ENCODE measurements at regions not wholly inside any gene's neighbourhood (a gene's known extent, or its start where the extent isn't known, plus 50 kb on each side); places are given as distances from the start of the nearest gene placed in this dataset.
"Not testable (repeated sequence)": the region's sequence is repeated elsewhere in the genome, so short reads cannot be mapped to it uniquely, and the experiment has no call there.

GRCh38 chr4:11857881-11858280 lies 429.2 kb upstream of the HS3ST1 start:
- Mint-ChIP-seq H3K27me3 (ENCODE audit: low read depth) (no peaks in the 10 kb centered on the region), H3K4me3 (no peak overlapping the region), H3K4me1 (ENCODE audit: low read depth) (no peaks in the 10 kb centered on the region), H3K36me3 (ENCODE audit: low read depth) (no peaks in the 10 kb centered on the region), H3K9me3 (ENCODE audit: insufficient read depth) (peaks cover 1% of the 10 kb centered on the region), H3K27ac (no peak overlapping the region)
- ATAC-seq (no peak), DNase-seq (no peak)
- ChIA-PET CTCF (no interaction called here), POLR2A (no interaction called here)

- no peaks in the 10 kb centered on the region for H3K27me3 Mint-ChIP-seq (ENCODE audit: low read depth)
- no peak for ATAC-seq
- ChIA-PET CTCF (no interaction called here), POLR2A (no interaction called here)
- no peaks in the 10 kb centered on the region for H3K9me3 Mint-ChIP-seq (ENCODE audit: insufficient read depth)
- no peak for DNase-seq
- H3K4me3 Mint-ChIP-seq = no peak overlapping the region
- no peak overlapping the region for H3K27ac Mint-ChIP-seq
- H3K36me3 Mint-ChIP-seq (ENCODE audit: low read depth) = no peaks in the 10 kb centered on the region
- H3K4me1 Mint-ChIP-seq (ENCODE audit: low read depth) = no peaks in the 10 kb centered on the region
Observed at GRCh38 chr4:11847167-11847566, 418.5 kb upstream of the HS3ST1 start.

- no peak overlapping the region for H3K4me3 Mint-ChIP-seq
- no peak overlapping the region for H3K27ac Mint-ChIP-seq
- no peaks in the 10 kb centered on the region for H3K9me3 Mint-ChIP-seq (ENCODE audit: insufficient read depth)
- ATAC-seq (no peak), DNase-seq (no peak)
- H3K36me3 Mint-ChIP-seq (ENCODE audit: low read depth) = no peaks in the 10 kb centered on the region
- CTCF ChIA-PET = no interaction called here
- no peaks in the 10 kb centered on the region for H3K27me3 Mint-ChIP-seq (ENCODE audit: low read depth)
- POLR2A ChIA-PET = no interaction called here
- H3K4me1 Mint-ChIP-seq (ENCODE audit: low read depth) = no peaks in the 10 kb centered on the region
Observed at GRCh38 chr4:11843927-11844326, 415.2 kb upstream of the HS3ST1 start.

GRCh38 chr4:11843340-11843739 lies 414.6 kb upstream of the HS3ST1 start:
- ATAC-seq = no peak

GRCh38 chr4:11842620-11843263 lies 414.0 kb upstream of the HS3ST1 start:
- CTCF ChIA-PET = no interaction called here
- ATAC-seq (no peak), DNase-seq (no peak)
- H3K36me3 Mint-ChIP-seq (ENCODE audit: low read depth) = no peaks in the 10 kb centered on the region
- no peaks in the 10 kb centered on the region for H3K9me3 Mint-ChIP-seq (ENCODE audit: insufficient read depth)
- no peaks in the 10 kb centered on the region for H3K27me3 Mint-ChIP-seq (ENCODE audit: low read depth)
- H3K27ac Mint-ChIP-seq = no peak overlapping the region
- POLR2A ChIA-PET = no interaction called here
- H3K4me1 Mint-ChIP-seq (ENCODE audit: low read depth) = no peaks in the 10 kb centered on the region
- H3K4me3 Mint-ChIP-seq = no peak overlapping the region

More at GRCh38 chr4:11843340-11843739, 414.6 kb upstream of the HS3ST1 start:
- Mint-ChIP-seq H3K9me3 (ENCODE audit: insufficient read depth) (no peaks in the 10 kb centered on the region), H3K4me1 (ENCODE audit: low read depth) (no peaks in the 10 kb centered on the region), H3K4me3 (no peak overlapping the region), H3K36me3 (ENCODE audit: low read depth) (no peaks in the 10 kb centered on the region), H3K27me3 (ENCODE audit: low read depth) (no peaks in the 10 kb centered on the region), H3K27ac (no peak overlapping the region)
- no peak for DNase-seq
- ChIA-PET CTCF (no interaction called here), POLR2A (no interaction called here)

- DNase-seq (no peak), ATAC-seq (no peak)
- CTCF ChIA-PET = no interaction called here
- POLR2A ChIA-PET = no interaction called here
- H3K9me3 Mint-ChIP-seq (ENCODE audit: insufficient read depth) = no peaks in the 10 kb centered on the region
- no peaks in the 10 kb centered on the region for H3K27me3 Mint-ChIP-seq (ENCODE audit: low read depth)
- H3K4me3 Mint-ChIP-seq = no peak overlapping the region
- H3K27ac Mint-ChIP-seq = no peak overlapping the region
- no peaks in the 10 kb centered on the region for H3K36me3 Mint-ChIP-seq (ENCODE audit: low read depth)
- H3K4me1 Mint-ChIP-seq (ENCODE audit: low read depth) = no peaks in the 10 kb centered on the region
Observed at GRCh38 chr4:11839889-11840288, 411.2 kb upstream of the HS3ST1 start.

GRCh38 chr4:11831739-11832138 lies 403.0 kb upstream of the HS3ST1 start:
- Mint-ChIP-seq H3K36me3 (ENCODE audit: low read depth) (no peaks in the 10 kb centered on the region), H3K4me3 (no peak overlapping the region), H3K4me1 (ENCODE audit: low read depth) (no peaks in the 10 kb centered on the region), H3K27ac (no peak overlapping the region), H3K27me3 (ENCODE audit: low read depth) (no peaks in the 10 kb centered on the region), H3K9me3 (ENCODE audit: insufficient read depth) (no peaks in the 10 kb centered on the region)
- CTCF ChIA-PET = no interaction called here
- ATAC-seq (no peak), DNase-seq (no peak)
- POLR2A ChIA-PET = no interaction called here

GRCh38 chr4:11824566-11824965 lies 395.9 kb upstream of the HS3ST1 start:
- Mint-ChIP-seq H3K4me3 (no peak overlapping the region), H3K36me3 (ENCODE audit: low read depth) (no peaks in the 10 kb centered on the region), H3K27ac (no peak overlapping the region), H3K4me1 (ENCODE audit: low read depth) (no peaks in the 10 kb centered on the region), H3K9me3 (ENCODE audit: insufficient read depth) (no peaks in the 10 kb centered on the region), H3K27me3 (ENCODE audit: low read depth) (no peaks in the 10 kb centered on the region)
- ATAC-seq (no peak), DNase-seq (no peak)
- CTCF ChIA-PET = no interaction called here
- POLR2A ChIA-PET = no interaction called here

GRCh38 chr4:11821772-11822430 lies 393.2 kb upstream of the HS3ST1 start:
- ATAC-seq (no peak), DNase-seq (no peak)
- Mint-ChIP-seq H3K36me3 (ENCODE audit: low read depth) (no peaks in the 10 kb centered on the region), H3K9me3 (ENCODE audit: insufficient read depth) (no peaks in the 10 kb centered on the region), H3K27me3 (ENCODE audit: low read depth) (no peaks in the 10 kb centered on the region), H3K4me3 (no peak overlapping the region), H3K27ac (no peak overlapping the region), H3K4me1 (ENCODE audit: low read depth) (no peaks in the 10 kb centered on the region)
- CTCF ChIA-PET = no interaction called here
- POLR2A ChIA-PET = no interaction called here

- CTCF ChIA-PET = no interaction called here
- no peaks in the 10 kb centered on the region for H3K36me3 Mint-ChIP-seq (ENCODE audit: low read depth)
- POLR2A ChIA-PET = no interaction called here
- ATAC-seq = no peak
- no peak for DNase-seq
- H3K27ac Mint-ChIP-seq = no peak overlapping the region
- no peak overlapping the region for H3K4me3 Mint-ChIP-seq
- H3K4me1 Mint-ChIP-seq (ENCODE audit: low read depth) = no peaks in the 10 kb centered on the region
- H3K9me3 Mint-ChIP-seq (ENCODE audit: insufficient read depth) = no peaks in the 10 kb centered on the region
- H3K27me3 Mint-ChIP-seq (ENCODE audit: low read depth) = no peaks in the 10 kb centered on the region
Observed at GRCh38 chr4:11817088-11817487, 388.4 kb upstream of the HS3ST1 start.

- H3K9me3 Mint-ChIP-seq (ENCODE audit: insufficient read depth) = no peaks in the 10 kb centered on the region
- H3K27me3 Mint-ChIP-seq (ENCODE audit: low read depth) = no peaks in the 10 kb centered on the region
- CTCF ChIA-PET = no interaction called here
- H3K4me1 Mint-ChIP-seq (ENCODE audit: low read depth) = no peaks in the 10 kb centered on the region
- POLR2A ChIA-PET = no interaction called here
- H3K27ac Mint-ChIP-seq = no peak overlapping the region
- no peaks in the 10 kb centered on the region for H3K36me3 Mint-ChIP-seq (ENCODE audit: low read depth)
- H3K4me3 Mint-ChIP-seq = no peak overlapping the region
- ATAC-seq (no peak), DNase-seq (no peak)
Observed at GRCh38 chr4:11814758-11815157, 386.1 kb upstream of the HS3ST1 start.

GRCh38 chr4:11813951-11814446 lies 385.3 kb upstream of the HS3ST1 start:
- CTCF ChIA-PET = no interaction called here
- POLR2A ChIA-PET = no interaction called here
- no peak overlapping the region for H3K27ac Mint-ChIP-seq

GRCh38 chr4:11811521-11811920 lies 382.8 kb upstream of the HS3ST1 start:
- H3K27ac Mint-ChIP-seq; H3K9me3 Mint-ChIP-seq (ENCODE audit: insufficient read depth); POLR2A ChIA-PET; H3K4me1 Mint-ChIP-seq (ENCODE audit: low read depth); H3K27me3 Mint-ChIP-seq (ENCODE audit: low read depth); ATAC-seq; H3K4me3 Mint-ChIP-seq; CTCF ChIA-PET; H3K36me3 Mint-ChIP-seq (ENCODE audit: low read depth); DNase-seq: not testable (repeated sequence)

More at GRCh38 chr4:11813951-11814446, 385.3 kb upstream of the HS3ST1 start:
- ATAC-seq (no peak), DNase-seq (no peak)
- no peaks in the 10 kb centered on the region for H3K9me3 Mint-ChIP-seq (ENCODE audit: insufficient read depth)
- H3K4me3 Mint-ChIP-seq = no peak overlapping the region
- no peaks in the 10 kb centered on the region for H3K36me3 Mint-ChIP-seq (ENCODE audit: low read depth)
- no peaks in the 10 kb centered on the region for H3K27me3 Mint-ChIP-seq (ENCODE audit: low read depth)
- no peaks in the 10 kb centered on the region for H3K4me1 Mint-ChIP-seq (ENCODE audit: low read depth)

All from activated CD8-positive, alpha-beta T cell treated with anti-CD3 and anti-CD28 coated beads, Interleukin-2, amount 10 ng/mL, durations not matched to agents 7 days and 5 days (primary cell).